HFFc6 (cell line): ENCODE measurements at regions not wholly inside any gene's neighbourhood (a gene's known extent, or its start where the extent isn't known, plus 50 kb on each side); places are given as distances from the start of the nearest gene placed in this dataset.

ENCODE experiments used
- DNase-seq: peaks from one replicate; pipeline ENCODE4 v3.0.0-alpha.2; 2018
- H3K27ac Mint-ChIP-seq: 2 replicates; pipeline ENCODE4 v1.8.0; 2020; ENCODE audit warnings: mild to moderate bottlenecking, mixed read lengths
- H3K27me3 Mint-ChIP-seq: 2 replicates; pipeline ENCODE4 v1.8.0; 2021; ENCODE audit warnings: mild to moderate bottlenecking, moderate library complexity, mixed read lengths; ENCODE audit not compliant: insufficient read depth
- H3K36me3 Mint-ChIP-seq: 2 replicates; pipeline ENCODE4 v1.8.0; 2021; ENCODE audit warnings: low read depth, mixed read lengths
- H3K4me1 Mint-ChIP-seq: 2 replicates; pipeline ENCODE4 v1.8.0; 2020; ENCODE audit warnings: low read depth, mixed read lengths
- H3K4me3 Mint-ChIP-seq: 2 replicates; pipeline ENCODE4 v1.8.0; 2020; ENCODE audit warnings: mild to moderate bottlenecking, moderate library complexity, mixed read lengths
- H3K9me3 Mint-ChIP-seq: 2 replicates; pipeline ENCODE4 v1.8.0; 2020; ENCODE audit warnings: mild to moderate bottlenecking, mixed read lengths
- CTCF ChIP-seq: fragments of 200-600 bp; sonication (generic); IDR thresholded peaks from 2 replicates; pipeline ENCODE4 v1.5.0; 2021; ENCODE audit warnings: antibody characterized with exemption, mild to moderate bottlenecking

GRCh38 chr9:26412446-26412845, 480.2 kb downstream of the CAAP1 start:
- Mint-ChIP-seq H3K4me3 (no peak overlapping the region), H3K9me3 (peaks cover 9% of the 10 kb centered on the region), H3K27me3 (peaks cover 2% of the 10 kb centered on the region; the same call in 1 of the 2 replicates), H3K4me1 (no peaks in the 10 kb centered on the region), H3K27ac (no peak overlapping the region), H3K36me3 (no peaks in the 10 kb centered on the region)
- no peak for TF ChIP-seq CTCF
- no peak for DNase-seq

- Mint-ChIP-seq H3K4me1 (no peaks in the 10 kb centered on the region), H3K9me3 (peaks cover 9% of the 10 kb centered on the region), H3K27ac (no peak overlapping the region), H3K4me3 (no peak overlapping the region), H3K36me3 (no peaks in the 10 kb centered on the region), H3K27me3 (peaks cover 3% of the 10 kb centered on the region)
- DNase-seq, result no peak
- no peak for TF ChIP-seq CTCF
Observed at GRCh38 chr9:26406676-26407075, 485.9 kb downstream of the CAAP1 start.

GRCh38 chr9:26399556-26399955, 493.0 kb downstream of the CAAP1 start:
- no peak for TF ChIP-seq CTCF
- DNase-seq, result no peak
- Mint-ChIP-seq H3K27me3 (peaks cover 1% of the 10 kb centered on the region; the same call in 1 of the 2 replicates), H3K36me3 (no peaks in the 10 kb centered on the region), H3K4me1 (no peaks in the 10 kb centered on the region; the same call in 1 of the 2 replicates), H3K9me3 (no peaks in the 10 kb centered on the region; the same call in 1 of the 2 replicates), H3K4me3 (no peak overlapping the region), H3K27ac (no peak overlapping the region)

GRCh38 chr9:26394025-26394424, 498.6 kb downstream of the CAAP1 start:
- no peak for DNase-seq
- Mint-ChIP-seq H3K27ac (no peak overlapping the region), H3K36me3 (peaks cover 8% of the 10 kb centered on the region), H3K9me3 (peaks cover 23% of the 10 kb centered on the region), H3K4me3 (no peak overlapping the region), H3K4me1 (no peaks in the 10 kb centered on the region; the same call in 1 of the 2 replicates), H3K27me3 (no peaks in the 10 kb centered on the region; the same call in 1 of the 2 replicates)
- TF ChIP-seq CTCF, result no peak

- TF ChIP-seq CTCF, result no peak
- H3K4me1 Mint-ChIP-seq, result no peaks in the 10 kb centered on the region; the same call in 1 of the 2 replicates
Observed at GRCh38 chr9:26392639-26393038, 500.0 kb downstream of the CAAP1 start.

GRCh38 chr9:26391036-26391435, 501.6 kb downstream of the CAAP1 start:
- Mint-ChIP-seq H3K27ac (no peak overlapping the region), H3K9me3 (peaks cover 28% of the 10 kb centered on the region), H3K4me3 (no peak overlapping the region), H3K27me3 (peaks cover 2% of the 10 kb centered on the region; the same call in 1 of the 2 replicates), H3K36me3 (peaks cover 8% of the 10 kb centered on the region), H3K4me1 (no peaks in the 10 kb centered on the region; the same call in 1 of the 2 replicates)
- DNase-seq, result no peak
- no peak for TF ChIP-seq CTCF

More at GRCh38 chr9:26392639-26393038, 500.0 kb downstream of the CAAP1 start:
- DNase-seq, result no peak
- H3K27ac Mint-ChIP-seq, result no peak overlapping the region
- H3K4me3 Mint-ChIP-seq, result no peak overlapping the region
- peaks cover 28% of the 10 kb centered on the region for H3K9me3 Mint-ChIP-seq
- peaks cover 8% of the 10 kb centered on the region for H3K36me3 Mint-ChIP-seq
- peaks cover 2% of the 10 kb centered on the region; the same call in 1 of the 2 replicates for H3K27me3 Mint-ChIP-seq
